Activated naive CD8-positive, alpha-beta T cell (primary cell): ENCODE measurements at regions not wholly inside any gene's neighbourhood (a gene's known extent, or its start where the extent isn't known, plus 50 kb on each side); places are given as distances from the start of the nearest gene placed in this dataset.

Source experiments
- H3K27ac Mint-ChIP-seq: one replicate; pipeline ENCODE4 v1.8.0; 2021; ENCODE audit warnings: mixed read lengths
- H3K27me3 Mint-ChIP-seq: one replicate; pipeline ENCODE4 v1.8.0; 2021; ENCODE audit warnings: mixed read lengths
- H3K36me3 Mint-ChIP-seq: one replicate; pipeline ENCODE4 v1.8.0; 2021; ENCODE audit warnings: mixed read lengths
- H3K4me1 Mint-ChIP-seq: one replicate; pipeline ENCODE4 v1.8.0; 2021; ENCODE audit warnings: low read depth, mixed read lengths
- H3K4me3 Mint-ChIP-seq: one replicate; pipeline ENCODE4 v1.8.0; 2021; ENCODE audit warnings: mild to moderate bottlenecking, mixed read lengths
- H3K9me3 Mint-ChIP-seq: one replicate; pipeline ENCODE4 v1.8.0; 2021; ENCODE audit warnings: low read depth, mixed read lengths

DNA sequence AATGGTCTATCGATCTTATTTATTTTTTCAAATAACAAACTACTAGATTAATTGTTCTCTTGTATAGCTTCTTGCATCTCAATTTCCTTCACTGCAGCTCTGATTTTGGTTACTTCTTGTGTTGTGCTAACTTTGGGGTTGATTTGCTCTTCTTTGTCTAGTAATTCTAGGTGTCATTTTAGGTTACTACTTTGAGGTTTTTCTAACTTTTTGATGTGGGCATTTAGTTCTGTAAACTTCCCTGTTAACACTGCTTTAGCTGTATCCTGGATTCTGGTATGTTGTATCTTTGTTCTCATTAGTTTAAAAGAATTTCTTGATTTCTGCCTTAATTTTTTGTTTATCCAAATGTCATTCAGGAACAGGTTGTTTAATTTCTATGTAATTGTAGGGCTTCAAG lies 1188.0 kb downstream of the DNAJB9 start:
- H3K9me3 Mint-ChIP-seq, result no peaks in the 10 kb centered on the region
- peaks cover 4% of the 10 kb centered on the region for H3K27me3 Mint-ChIP-seq
- H3K36me3 Mint-ChIP-seq, result no peaks in the 10 kb centered on the region
- no peak overlapping the region for H3K27ac Mint-ChIP-seq
- no peak overlapping the region for H3K4me3 Mint-ChIP-seq
- H3K4me1 Mint-ChIP-seq, result no peaks in the 10 kb centered on the region

DNA sequence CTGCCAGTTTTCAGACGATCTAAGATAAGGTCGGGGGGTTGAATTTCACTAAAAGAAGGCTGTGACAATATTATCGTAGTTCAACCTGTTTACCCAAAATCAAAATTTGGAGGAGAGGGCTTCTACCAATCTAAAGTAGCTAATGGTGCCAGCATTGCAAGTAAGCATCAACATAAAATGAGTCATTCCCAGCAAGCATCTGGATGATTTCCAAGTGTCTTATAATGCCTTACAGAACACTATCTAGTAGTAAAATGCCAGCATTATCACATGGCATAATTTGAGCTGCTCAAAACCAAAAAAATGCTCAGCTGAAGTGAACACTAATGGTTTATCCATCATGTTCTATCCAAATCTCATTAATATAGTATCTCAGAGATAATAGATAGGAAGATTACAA lies 1193.9 kb downstream of the DNAJB9 start:
- Mint-ChIP-seq H3K27me3 (peaks cover 5% of the 10 kb centered on the region), H3K27ac (no peak overlapping the region), H3K4me3 (no peak overlapping the region), H3K4me1 (no peaks in the 10 kb centered on the region), H3K9me3 (no peaks in the 10 kb centered on the region), H3K36me3 (no peaks in the 10 kb centered on the region)

DNA sequence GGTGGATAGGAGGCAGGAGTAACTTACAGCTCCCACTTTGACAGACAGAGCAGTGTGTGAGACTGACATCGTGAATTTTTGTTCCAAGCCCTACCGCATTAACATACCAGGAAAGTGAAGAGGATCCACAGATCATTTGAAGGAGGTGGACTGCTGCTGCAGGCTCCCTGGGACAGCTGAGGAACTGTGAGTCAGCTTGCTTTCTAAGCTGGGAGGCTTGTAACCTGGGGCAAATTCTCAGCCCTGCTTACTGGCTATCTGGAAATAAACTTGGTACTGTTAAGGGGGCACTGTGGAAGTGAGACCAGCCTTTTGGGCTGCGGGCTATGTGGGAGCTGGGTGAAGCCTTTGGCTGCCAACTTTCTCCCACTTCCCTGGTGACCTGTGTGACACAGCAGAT lies 1202.5 kb downstream of the DNAJB9 start:
- Mint-ChIP-seq H3K4me1 (no peaks in the 10 kb centered on the region), H3K27me3 (no peaks in the 10 kb centered on the region), H3K36me3 (no peaks in the 10 kb centered on the region), H3K4me3 (no peak overlapping the region), H3K9me3 (peaks cover 11% of the 10 kb centered on the region), H3K27ac (no peak overlapping the region)

DNA sequence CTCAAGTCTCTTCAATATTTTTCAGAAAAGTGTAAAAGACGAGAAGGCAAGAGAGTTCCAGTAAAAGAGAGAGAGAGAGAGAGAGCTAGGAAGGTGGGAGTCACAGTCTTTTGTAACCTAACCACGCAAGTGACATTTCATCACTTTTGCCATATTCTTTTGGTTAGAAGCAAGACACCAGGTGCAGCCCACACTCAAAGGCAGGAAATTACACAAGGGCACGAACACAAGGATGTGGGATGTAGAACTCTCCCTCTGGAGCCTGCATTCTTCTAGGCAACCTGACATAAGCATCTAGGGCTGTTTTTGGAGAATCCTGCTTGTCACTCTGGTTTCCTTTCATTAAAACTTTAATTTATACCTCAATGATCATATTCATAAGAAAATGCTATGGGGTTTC lies 1213.1 kb downstream of the DNAJB9 start:
- H3K36me3 Mint-ChIP-seq, result no peaks in the 10 kb centered on the region

DNA sequence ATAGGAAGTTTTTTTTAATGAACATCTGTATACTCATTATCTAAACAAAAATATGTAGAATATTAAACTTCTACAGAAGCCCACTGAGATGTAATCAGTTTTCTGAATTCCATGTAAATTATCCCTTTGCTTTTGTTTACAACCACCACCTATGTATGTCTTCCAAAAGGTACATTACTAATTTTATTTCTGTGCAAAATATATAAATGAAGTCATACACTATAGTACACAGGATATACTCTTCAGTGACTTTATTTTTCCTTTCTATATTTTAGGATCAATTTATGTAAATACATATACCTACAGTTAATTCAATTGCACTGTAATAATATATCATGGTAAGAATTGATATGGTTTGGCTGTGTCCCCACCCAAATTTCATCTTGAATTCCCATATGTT lies 1236.9 kb downstream of the DNAJB9 start:
- peaks cover 8% of the 10 kb centered on the region for H3K9me3 Mint-ChIP-seq
- H3K4me3 Mint-ChIP-seq, result no peak overlapping the region
- H3K27me3 Mint-ChIP-seq, result no peaks in the 10 kb centered on the region
- H3K27ac Mint-ChIP-seq, result no peak overlapping the region
- no peaks in the 10 kb centered on the region for H3K4me1 Mint-ChIP-seq
- no peaks in the 10 kb centered on the region for H3K36me3 Mint-ChIP-seq

More for the DNA sequence above, 1213.1 kb downstream of the DNAJB9 start:
- H3K27me3 Mint-ChIP-seq, result peaks cover 2% of the 10 kb centered on the region
- H3K4me3 Mint-ChIP-seq, result no peak overlapping the region
- H3K9me3 Mint-ChIP-seq, result no peaks in the 10 kb centered on the region
- H3K27ac Mint-ChIP-seq, result no peak overlapping the region
- no peaks in the 10 kb centered on the region for H3K4me1 Mint-ChIP-seq

DNA sequence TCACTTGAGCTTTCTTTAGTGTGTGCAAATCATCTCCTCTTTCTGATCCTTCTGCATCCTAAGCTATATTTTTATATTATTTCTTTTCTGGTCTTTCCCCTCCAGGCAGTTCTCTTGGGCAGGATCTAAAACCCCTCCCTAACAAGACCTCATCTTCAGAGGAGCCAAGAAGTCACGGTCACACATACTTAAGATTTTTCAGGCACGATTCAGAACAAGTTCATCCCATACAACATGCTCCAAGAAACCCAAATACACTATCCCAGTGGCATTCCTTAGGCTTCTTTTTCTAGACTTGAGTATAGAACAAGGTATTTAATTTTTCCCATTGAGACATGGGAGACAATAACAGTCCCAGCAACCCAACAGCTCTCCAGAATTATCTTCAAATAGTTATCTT lies 1251.5 kb downstream of the DNAJB9 start:
- no peaks in the 10 kb centered on the region for H3K36me3 Mint-ChIP-seq
- no peak overlapping the region for H3K4me3 Mint-ChIP-seq
- no peak overlapping the region for H3K27ac Mint-ChIP-seq
- peaks cover 9% of the 10 kb centered on the region for H3K9me3 Mint-ChIP-seq
- H3K4me1 Mint-ChIP-seq, result no peaks in the 10 kb centered on the region
- no peaks in the 10 kb centered on the region for H3K27me3 Mint-ChIP-seq

DNA sequence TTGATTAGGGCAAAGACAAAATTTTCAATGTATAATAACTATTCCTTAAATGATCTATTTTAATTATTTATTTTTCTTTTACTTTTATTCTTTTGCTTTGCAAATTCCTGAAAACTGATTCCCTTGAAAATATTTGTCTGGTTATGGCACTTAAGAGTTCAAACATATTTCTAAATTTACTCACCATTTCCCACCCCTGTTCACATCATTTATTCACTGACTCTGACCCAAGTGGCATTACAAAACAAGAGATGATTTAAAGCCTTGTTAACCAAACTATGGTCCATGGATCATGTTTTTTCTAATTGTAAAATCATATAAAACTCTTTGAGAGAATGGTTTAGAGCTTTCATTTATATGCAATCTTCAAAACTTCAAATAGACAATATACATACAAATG lies 1256.1 kb upstream of the LRRN3 start:
- H3K4me3 Mint-ChIP-seq, result no peak overlapping the region
- H3K27me3 Mint-ChIP-seq, result no peaks in the 10 kb centered on the region
- no peaks in the 10 kb centered on the region for H3K36me3 Mint-ChIP-seq
- H3K27ac Mint-ChIP-seq, result no peak overlapping the region
- H3K9me3 Mint-ChIP-seq, result no peaks in the 10 kb centered on the region
- H3K4me1 Mint-ChIP-seq, result no peaks in the 10 kb centered on the region

DNA sequence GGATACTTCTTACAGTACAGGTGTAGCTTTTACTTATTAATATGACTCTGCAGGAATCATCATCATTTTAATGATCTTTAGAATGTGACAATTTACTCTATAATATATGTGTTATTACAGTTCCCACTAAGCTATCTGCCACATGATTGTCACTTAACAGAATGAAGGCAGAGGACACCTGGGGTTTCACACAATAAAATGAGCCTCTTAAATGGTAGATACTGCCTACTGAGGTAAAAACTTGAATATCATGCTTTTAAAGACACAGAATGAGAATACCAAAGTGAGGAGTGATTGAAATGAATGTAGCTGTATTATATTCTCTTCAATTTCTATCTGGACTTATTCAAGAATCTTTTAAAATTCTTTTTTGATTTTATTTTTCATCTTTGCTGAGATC lies 1255.3 kb upstream of the LRRN3 start:
- no peaks in the 10 kb centered on the region for H3K4me1 Mint-ChIP-seq
- no peaks in the 10 kb centered on the region for H3K27me3 Mint-ChIP-seq
- no peaks in the 10 kb centered on the region for H3K9me3 Mint-ChIP-seq
- H3K27ac Mint-ChIP-seq, result no peak overlapping the region
- H3K36me3 Mint-ChIP-seq, result no peaks in the 10 kb centered on the region
- H3K4me3 Mint-ChIP-seq, result no peak overlapping the region

DNA sequence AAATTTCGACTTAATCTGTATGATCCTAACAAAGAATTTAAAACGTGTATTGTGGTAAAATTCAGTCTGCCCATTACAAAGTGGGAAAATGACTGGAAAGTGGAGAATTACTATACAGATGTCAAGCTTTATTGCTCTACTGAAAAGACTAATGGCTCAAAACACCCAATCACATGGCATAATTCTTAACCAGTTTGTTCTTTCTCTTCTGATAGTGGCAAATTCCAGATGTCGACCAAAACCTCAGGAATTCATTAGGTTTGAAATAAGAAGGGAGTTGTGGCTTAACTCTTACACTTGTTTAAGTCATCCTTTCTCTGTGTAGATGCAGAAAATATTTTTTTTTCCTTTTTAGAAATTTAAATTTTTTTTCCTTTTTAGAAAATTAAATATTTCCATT lies 1254.9 kb upstream of the LRRN3 start:
- no peak overlapping the region for H3K27ac Mint-ChIP-seq
- H3K9me3 Mint-ChIP-seq, result no peaks in the 10 kb centered on the region
- H3K27me3 Mint-ChIP-seq, result no peaks in the 10 kb centered on the region
- no peaks in the 10 kb centered on the region for H3K4me1 Mint-ChIP-seq
- no peak overlapping the region for H3K4me3 Mint-ChIP-seq
- H3K36me3 Mint-ChIP-seq, result no peaks in the 10 kb centered on the region

DNA sequence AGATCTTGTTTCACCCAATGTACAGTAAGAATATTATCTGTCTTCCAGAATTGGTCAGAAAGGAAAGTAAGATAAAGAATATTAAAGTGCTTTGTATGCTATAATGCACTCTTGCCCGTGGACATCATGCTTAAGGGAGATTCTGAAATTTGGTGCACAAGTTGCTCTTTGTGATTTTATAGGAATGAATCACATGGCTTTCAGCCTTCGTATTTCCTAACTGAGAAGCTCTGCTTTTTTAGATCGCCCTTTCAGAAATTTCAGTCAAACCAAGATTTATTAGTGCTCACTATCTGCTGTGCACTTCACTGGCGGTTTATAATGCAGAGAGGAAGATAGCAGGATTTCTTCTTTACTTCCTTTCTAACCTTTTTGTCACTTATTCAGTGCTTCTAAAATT lies 1248.5 kb upstream of the LRRN3 start:
- no peak overlapping the region for H3K27ac Mint-ChIP-seq
- H3K27me3 Mint-ChIP-seq, result peaks cover 1% of the 10 kb centered on the region
- H3K9me3 Mint-ChIP-seq, result no peaks in the 10 kb centered on the region
- no peaks in the 10 kb centered on the region for H3K36me3 Mint-ChIP-seq
- H3K4me1 Mint-ChIP-seq, result no peaks in the 10 kb centered on the region
- H3K4me3 Mint-ChIP-seq, result no peak overlapping the region

DNA sequence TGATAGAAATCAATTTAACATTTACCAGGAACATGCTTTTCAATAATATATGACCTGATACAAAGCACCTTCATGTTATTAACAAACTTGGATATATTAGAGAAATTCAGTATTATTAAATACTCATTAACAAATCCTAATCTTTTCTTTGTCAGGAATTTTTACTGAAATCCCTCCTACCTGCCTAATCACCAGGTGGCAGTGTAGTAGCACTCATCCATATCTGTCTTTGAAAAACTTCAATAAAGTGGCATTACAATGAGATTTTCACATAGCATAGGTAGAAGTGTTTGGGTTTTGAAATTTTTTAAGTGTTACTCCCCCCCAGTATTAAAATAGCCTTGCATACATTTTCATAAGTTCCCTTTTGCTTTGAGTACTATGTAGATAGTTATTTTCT lies 1246.6 kb upstream of the LRRN3 start:
- Mint-ChIP-seq H3K4me3 (no peak overlapping the region), H3K4me1 (no peaks in the 10 kb centered on the region), H3K36me3 (no peaks in the 10 kb centered on the region), H3K27ac (no peak overlapping the region), H3K27me3 (peaks cover 1% of the 10 kb centered on the region), H3K9me3 (no peaks in the 10 kb centered on the region)

DNA sequence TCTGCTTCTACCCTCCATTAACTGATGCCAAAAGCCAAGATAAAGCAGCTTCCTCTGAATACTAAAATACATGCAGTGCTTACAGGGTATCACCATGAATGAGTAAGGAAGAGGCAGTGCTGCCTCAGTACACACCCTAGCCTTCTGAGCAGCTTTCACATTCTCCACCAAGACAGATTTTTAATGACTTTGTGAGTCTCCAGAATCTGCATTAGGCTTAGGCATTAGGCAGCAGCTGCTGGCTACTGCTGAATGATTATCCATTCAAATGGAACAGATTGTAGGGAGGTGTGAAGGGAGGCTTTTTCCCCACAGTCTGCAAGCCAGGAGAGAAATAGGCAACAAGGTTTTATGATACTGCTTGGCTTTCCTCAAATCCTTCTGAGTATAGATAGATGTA lies 1226.7 kb upstream of the LRRN3 start:
- Mint-ChIP-seq H3K4me1 (no peaks in the 10 kb centered on the region), H3K9me3 (no peaks in the 10 kb centered on the region), H3K36me3 (no peaks in the 10 kb centered on the region), H3K27me3 (peaks cover 2% of the 10 kb centered on the region), H3K4me3 (no peak overlapping the region), H3K27ac (no peak overlapping the region)

DNA sequence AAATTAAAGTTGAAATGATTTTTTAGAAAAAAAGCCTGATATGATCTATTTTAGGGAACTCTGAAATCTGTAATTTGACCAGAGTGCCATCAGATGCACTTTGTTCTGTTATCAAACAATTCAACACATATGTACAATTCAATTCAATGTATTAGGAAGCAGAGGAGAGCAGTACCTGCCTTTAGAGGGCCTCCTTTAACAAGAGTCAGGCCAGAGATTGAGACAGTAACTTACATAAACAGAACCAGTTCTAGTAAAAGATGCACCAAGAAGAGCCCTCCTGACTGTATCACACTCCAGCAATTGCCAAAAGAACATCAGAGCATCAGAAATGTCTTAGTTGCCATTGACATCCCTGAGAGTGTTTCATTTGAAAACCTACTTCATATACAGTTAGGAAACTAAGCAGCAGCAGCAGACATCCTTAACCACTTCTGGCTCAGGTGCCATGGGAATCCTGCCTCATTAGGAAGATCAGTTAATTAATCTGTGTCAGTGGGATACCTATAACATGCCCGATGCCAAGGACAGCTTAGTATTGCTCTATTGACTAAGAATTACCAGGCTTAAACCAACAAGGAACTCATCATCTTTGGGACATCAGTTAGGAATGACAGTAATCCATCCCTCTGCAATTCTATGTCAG lies 1222.6 kb upstream of the LRRN3 start:
- H3K36me3 Mint-ChIP-seq, result no peaks in the 10 kb centered on the region
- H3K9me3 Mint-ChIP-seq, result no peaks in the 10 kb centered on the region
- no peak overlapping the region for H3K27ac Mint-ChIP-seq
- H3K27me3 Mint-ChIP-seq, result peaks cover 3% of the 10 kb centered on the region
- H3K4me1 Mint-ChIP-seq, result no peaks in the 10 kb centered on the region
- H3K4me3 Mint-ChIP-seq, result no peak overlapping the region

DNA sequence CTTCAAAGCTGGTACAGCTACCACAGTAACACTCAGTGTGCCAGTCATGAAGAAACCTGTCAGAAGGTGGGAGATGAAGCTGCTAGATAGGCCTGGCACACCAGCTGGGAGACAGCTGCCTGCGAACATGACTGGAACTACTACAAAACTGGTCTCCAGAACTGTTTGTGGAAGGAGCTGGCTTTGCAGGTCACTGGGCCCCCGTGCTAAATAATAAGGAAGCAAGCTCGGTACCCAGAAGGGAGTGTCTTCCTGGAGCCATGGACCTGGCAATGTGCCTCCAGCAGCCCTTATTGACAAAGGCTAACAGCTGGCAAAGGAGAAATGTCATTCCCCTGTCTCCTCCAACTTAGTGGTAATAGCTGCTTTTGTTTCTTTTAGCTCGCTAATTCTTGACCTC lies 1217.6 kb upstream of the LRRN3 start:
- Mint-ChIP-seq H3K4me1 (no peaks in the 10 kb centered on the region), H3K36me3 (no peaks in the 10 kb centered on the region), H3K9me3 (no peaks in the 10 kb centered on the region), H3K27ac (no peak overlapping the region), H3K4me3 (no peak overlapping the region), H3K27me3 (peaks cover 3% of the 10 kb centered on the region)

DNA sequence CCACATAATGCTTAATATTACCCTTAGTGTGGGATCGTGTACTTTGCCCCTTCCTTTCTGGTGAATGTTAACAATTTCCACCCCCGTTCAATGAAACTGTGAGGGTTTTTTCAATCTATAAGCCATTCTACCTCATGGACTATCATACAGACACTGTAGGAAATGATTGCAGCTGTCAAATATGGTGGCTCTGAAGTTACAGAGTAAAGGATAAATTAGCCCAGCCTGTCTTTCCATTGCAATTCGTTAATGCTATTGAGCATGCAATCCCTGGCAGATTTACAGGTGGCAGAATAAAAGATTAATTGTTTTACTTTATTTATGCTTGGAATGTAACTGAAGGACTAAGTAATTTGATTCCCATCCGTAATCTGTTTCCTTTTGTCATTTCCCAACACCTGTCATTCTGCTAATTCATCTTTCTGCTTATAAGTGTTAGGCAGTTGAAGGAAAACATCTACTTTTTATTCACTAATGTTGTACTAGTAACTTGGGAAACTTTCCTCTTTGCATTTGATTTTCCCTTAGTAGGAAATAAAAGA lies 1211.6 kb upstream of the LRRN3 start:
- no peaks in the 10 kb centered on the region for H3K4me1 Mint-ChIP-seq
- H3K9me3 Mint-ChIP-seq, result no peaks in the 10 kb centered on the region

DNA sequence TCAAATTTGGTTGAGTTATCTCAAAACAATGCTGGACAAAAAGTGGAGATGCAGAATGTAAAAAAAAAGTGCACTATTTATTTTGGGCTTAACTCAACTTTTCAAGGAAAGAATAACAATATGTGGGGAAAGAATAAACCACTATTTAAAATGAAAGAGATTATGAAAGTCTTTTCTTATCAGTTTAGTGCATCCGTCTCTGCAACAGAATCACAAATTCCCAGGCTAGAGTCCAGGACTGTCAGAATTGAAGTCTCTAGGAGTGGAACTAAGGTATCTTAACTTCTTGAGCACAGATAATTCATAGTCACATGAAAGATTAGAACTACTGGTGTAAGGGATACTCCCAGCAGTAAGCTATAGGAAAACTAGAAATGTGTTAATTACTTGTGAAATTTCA lies 1200.3 kb upstream of the LRRN3 start:
- no peak overlapping the region for H3K27ac Mint-ChIP-seq
- peaks cover 2% of the 10 kb centered on the region for H3K27me3 Mint-ChIP-seq
- no peaks in the 10 kb centered on the region for H3K36me3 Mint-ChIP-seq
- H3K4me1 Mint-ChIP-seq, result no peaks in the 10 kb centered on the region
- H3K9me3 Mint-ChIP-seq, result no peaks in the 10 kb centered on the region
- H3K4me3 Mint-ChIP-seq, result no peak overlapping the region

More for the DNA sequence above, 1211.6 kb upstream of the LRRN3 start:
- no peaks in the 10 kb centered on the region for H3K36me3 Mint-ChIP-seq
- H3K27ac Mint-ChIP-seq, result no peak overlapping the region
- no peak overlapping the region for H3K4me3 Mint-ChIP-seq
- H3K27me3 Mint-ChIP-seq, result no peaks in the 10 kb centered on the region
